ENCODE measurements at regions not wholly inside any gene's neighbourhood (a gene's known extent, or its start where the extent isn't known, plus 50 kb on each side); places are given as distances from the start of the nearest gene placed in this dataset.

GRCh38 chr6:19662911-19663310 lies 174.3 kb upstream of the ID4 start:
- POLR2A ChIA-PET = no interaction called here
- dilution Hi-C loops (cut with MboI; ENCODE audit: extremely low pct_ligation_motif_present, low sequenced_read_pairs) (no loop called here), intact Hi-C loops (cut with micrococcal nuclease) (no loop called here)
- Histone ChIP-seq H4K20me1 (replicated peaks; ENCODE audit: control insufficient read depth, extremely low read depth, insufficient read depth, low read length) (no peaks in the 10 kb centered on the region), H3K4me1 (ENCODE audit: control insufficient read depth, extremely low read depth, insufficient read depth, low read length) (no peaks in the 10 kb centered on the region), H3K9me3 (replicated peaks; ENCODE audit: control insufficient read depth, insufficient read depth, low read length) (no peaks in the 10 kb centered on the region), H3K9me1 (replicated peaks; ENCODE audit: control insufficient read depth, extremely low read depth, insufficient read depth, low read length) (no peaks in the 10 kb centered on the region), H3K4me3 (replicated peaks in 1 of 3; ENCODE audit: insufficient read depth in 1 of 3, low read depth in 1 of 3, low read length in 3 of 3) (no peak overlapping the region), H3K27me3 (ENCODE audit: control insufficient read depth in 2 of 2, insufficient read depth in 2 of 2, low read length in 2 of 2) (no peaks in the 10 kb centered on the region), H3K27ac (ENCODE audit: insufficient read depth, low read depth, low read length) (no peak overlapping the region), H3K79me2 (ENCODE audit: control insufficient read depth, insufficient read depth, low read length) (no peaks in the 10 kb centered on the region), H3K4me2 (ENCODE audit: insufficient read depth, low read length) (no peak overlapping the region), H3K9ac (replicated peaks; ENCODE audit: extremely low read depth, insufficient read depth, low read length) (no peak overlapping the region), H2AFZ (ENCODE audit: low read depth, low read length) (no peak overlapping the region), H3K36me3 (ENCODE audit: control insufficient read depth in 2 of 2, extremely low read depth in 1 of 2, insufficient read depth in 2 of 2, low read length in 2 of 2) (no peaks in the 10 kb centered on the region)
- no TSS peak for BruUV-seq (replicated peaks)
- FAIRE-seq (no peak), DNase-seq (ENCODE audit: low read depth, low spot score) (no peak)
- TF ChIP-seq JUN (IDR thresholded peaks at IDR 0.05; ENCODE audit: borderline replicate concordance, insufficient read depth, insufficient read length, low read depth) (no peak), EZH2 (IDR thresholded peaks at IDR 0.05; ENCODE audit: borderline replicate concordance, low read depth, low read length, severe bottlenecking) (no peak), MAX (IDR thresholded peaks at IDR 0.05; ENCODE audit: insufficient read depth, insufficient read length) (no peak), GATA2 (IDR thresholded peaks at IDR 0.05; ENCODE audit: insufficient read depth, insufficient read length, low read depth, low read length) (no peak), POLR2AphosphoS5 (IDR thresholded peaks at IDR 0.05; ENCODE audit: insufficient read depth, low read depth, low read length) (no peak), MYC (IDR thresholded peaks at IDR 0.05; ENCODE audit: low read depth, low read length) (no peak)
- TF ChIP-seq, protein P1, sequence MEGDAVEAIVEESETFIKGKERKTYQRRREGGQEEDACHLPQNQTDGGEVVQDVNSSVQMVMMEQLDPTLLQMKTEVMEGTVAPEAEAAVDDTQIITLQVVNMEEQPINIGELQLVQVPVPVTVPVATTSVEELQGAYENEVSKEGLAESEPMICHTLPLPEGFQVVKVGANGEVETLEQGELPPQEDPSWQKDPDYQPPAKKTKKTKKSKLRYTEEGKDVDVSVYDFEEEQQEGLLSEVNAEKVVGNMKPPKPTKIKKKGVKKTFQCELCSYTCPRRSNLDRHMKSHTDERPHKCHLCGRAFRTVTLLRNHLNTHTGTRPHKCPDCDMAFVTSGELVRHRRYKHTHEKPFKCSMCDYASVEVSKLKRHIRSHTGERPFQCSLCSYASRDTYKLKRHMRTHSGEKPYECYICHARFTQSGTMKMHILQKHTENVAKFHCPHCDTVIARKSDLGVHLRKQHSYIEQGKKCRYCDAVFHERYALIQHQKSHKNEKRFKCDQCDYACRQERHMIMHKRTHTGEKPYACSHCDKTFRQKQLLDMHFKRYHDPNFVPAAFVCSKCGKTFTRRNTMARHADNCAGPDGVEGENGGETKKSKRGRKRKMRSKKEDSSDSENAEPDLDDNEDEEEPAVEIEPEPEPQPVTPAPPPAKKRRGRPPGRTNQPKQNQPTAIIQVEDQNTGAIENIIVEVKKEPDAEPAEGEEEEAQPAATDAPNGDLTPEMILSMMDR (IDR thresholded peaks at IDR 0.05; ENCODE audit: extremely low read depth in 1 of 2, insufficient read depth in 1 of 2, low read depth in 1 of 2, low read length in 2 of 2) = no peak
- CTCF ChIA-PET = no interaction called here

All from endothelial cell of umbilical vein (primary cell).